HG02642 (cell line): ENCODE measurements at regions not wholly inside any gene's neighbourhood (a gene's known extent, or its start where the extent isn't known, plus 50 kb on each side); places are given as distances from the start of the nearest gene placed in this dataset.
"Not testable (repeated sequence)": the region's sequence is repeated elsewhere in the genome, so short reads cannot be mapped to it uniquely, and the experiment has no call there.

Experiments
- ATAC-seq: cut with Tn5 transposase; IDR thresholded peaks from one replicate; pipeline ENCODE4 v1.9.1; 2021; ENCODE audit warnings: mild to moderate bottlenecking; ENCODE audit not compliant: unreplicated experiment, poor library complexity

GRCh38 chr9:108272349-108272899 is 583.4 kb downstream of the ACTL7B start:
- no peak for ATAC-seq

- no peak for ATAC-seq
Measured at GRCh38 chr9:108271646-108272348, 584.0 kb downstream of the ACTL7B start.

DNA sequence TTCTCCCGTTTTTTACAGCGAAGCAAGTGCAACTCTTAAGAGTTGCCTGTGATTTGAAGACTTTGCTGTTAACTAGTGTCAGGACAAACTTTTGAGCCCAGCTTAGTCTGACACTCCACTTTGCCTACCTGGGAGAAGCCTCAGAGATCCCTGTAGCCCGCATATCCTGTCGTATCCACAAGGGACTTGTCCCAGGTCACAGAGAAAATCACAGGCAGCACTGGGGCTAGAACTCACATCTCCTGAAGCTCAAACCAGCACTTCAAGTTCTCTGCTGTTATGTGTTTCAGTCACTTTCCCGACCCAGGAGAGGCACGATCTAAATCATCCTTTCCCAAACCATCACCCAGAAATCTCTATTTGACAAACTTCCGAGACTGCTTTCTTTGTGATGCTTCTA is 584.5 kb downstream of the ACTL7B start:
- no peak for ATAC-seq

- no peak for ATAC-seq
Measured at GRCh38 chr9:108270561-108270960, 585.2 kb downstream of the ACTL7B start.

DNA sequence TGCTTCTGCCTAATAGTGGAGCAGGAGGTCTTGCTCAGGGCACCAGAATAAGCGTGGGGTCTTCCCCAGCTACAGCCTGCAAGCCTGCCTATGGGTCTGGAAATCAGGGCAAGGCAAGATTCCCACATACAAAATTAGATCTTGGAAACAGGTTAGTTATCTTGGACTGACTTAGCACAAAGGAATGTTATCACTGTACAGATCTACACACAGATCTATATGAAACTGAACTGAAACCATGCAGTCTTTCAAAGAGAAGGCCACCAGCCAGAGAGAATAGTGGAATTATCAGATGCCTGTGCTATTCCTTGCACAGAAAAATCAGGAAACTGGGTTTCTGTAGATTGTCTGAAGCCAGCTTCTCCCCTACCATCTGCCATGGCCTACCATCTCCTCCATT is 585.7 kb downstream of the ACTL7B start:
- ATAC-seq, result no peak

DNA sequence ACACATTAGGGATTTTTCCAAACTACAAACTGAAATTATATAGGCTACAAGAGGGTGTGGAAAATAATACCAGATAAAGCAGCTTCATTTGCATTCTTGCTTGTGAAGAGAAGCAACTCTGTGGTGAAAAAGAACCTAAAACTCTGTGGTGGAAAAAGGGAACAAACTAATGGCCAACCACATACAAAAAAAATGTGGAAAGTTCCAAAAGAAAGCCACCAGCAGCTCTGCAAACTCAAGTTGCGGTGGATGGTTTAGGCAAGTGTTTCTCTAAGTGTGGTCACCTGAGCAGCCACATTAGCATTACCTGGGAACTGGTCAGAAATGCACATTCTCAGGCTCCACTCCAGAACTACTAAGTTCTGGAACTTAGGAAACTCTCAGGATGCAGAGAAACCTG is 586.4 kb downstream of the ACTL7B start:
- ATAC-seq, result no peak

DNA sequence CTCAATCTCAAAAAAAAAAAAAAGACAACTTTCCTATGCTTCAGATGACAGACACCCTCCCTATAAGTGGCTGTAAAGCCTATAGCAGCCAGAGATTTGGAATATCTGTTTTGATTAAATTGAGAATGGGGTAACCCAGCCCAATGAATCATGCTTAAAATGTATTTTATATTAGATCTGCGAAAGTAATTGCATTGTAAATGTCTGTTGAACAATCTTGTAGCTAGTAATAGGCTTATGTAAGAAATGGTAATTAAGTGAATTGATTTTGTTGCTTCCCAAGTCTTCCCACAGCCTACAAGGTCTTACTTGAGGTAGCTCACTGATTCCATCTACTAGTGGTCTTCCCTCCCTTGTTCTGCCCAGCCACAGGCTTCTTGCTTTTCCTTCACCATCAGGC is 590.7 kb downstream of the ACTL7B start:
- ATAC-seq, result no peak

DNA sequence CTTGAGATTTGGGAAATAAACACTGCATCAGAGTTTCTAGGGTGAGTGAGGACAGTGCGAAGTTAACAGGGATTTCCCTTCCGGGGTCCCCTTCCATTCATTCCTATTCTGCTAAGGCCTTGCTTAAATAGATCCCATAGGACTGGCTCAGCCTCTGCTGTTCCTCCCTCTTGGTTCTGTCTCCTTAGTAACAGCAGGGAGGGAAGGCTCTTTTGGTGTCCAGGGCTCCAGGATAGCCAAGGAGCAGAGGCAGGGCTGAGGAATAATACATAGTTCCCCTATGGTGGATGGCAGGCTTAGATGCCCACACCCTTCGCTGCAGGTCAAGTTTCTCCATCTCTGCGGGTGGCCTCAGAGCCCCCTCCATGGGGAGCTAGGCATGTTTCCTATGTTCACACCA is 591.7 kb downstream of the ACTL7B start:
- no peak for ATAC-seq

DNA sequence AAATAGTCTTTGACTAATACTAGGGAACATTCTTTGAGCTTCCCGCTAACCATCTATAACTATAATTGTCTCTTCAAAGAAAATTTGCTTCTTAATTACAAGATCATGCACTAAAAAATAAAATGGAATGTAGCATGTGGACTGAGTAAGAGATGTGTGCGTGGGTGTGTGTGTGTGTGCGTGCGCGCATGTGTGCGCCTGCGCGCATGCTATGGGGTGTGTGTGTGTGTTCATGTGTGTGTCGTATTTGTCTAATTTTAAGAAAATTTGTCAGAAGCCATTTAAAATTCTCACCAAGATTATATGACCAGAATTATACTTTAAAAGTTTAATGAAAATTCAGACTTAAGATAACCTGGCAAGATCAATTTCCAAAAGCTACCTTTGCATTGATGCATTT is 593.0 kb downstream of the ACTL7B start:
- no peak for ATAC-seq

- ATAC-seq, result no peak
Measured at GRCh38 chr9:108259917-108260675, 595.7 kb downstream of the ACTL7B start.

- ATAC-seq, result no peak
Measured at GRCh38 chr9:108258640-108259039, 597.1 kb downstream of the ACTL7B start.

DNA sequence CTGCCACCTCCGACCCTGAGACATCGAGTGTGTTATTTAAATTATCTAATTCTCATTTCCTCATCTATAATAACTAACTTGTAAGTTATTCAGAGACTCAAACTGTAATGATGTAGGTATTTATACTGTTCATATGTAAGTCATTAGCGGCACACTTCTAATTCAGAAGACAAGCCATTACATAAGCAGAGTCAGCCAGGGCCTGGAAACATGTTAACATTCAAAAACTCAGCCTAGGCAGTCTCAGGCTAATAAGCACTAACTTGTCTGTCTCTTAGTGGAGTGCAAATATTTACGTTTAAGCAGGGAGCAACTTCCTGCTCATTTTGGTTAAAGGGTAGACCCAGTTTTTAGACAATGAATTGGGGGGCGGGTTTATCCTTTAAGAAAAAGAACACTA is 598.4 kb downstream of the ACTL7B start:
- no peak for ATAC-seq

GRCh38 chr9:108254236-108254635 is 601.5 kb downstream of the ACTL7B start:
- ATAC-seq, result no peak

GRCh38 chr9:108247391-108247790 is 608.4 kb downstream of the ACTL7B start:
- not testable (repeated sequence) for ATAC-seq

DNA sequence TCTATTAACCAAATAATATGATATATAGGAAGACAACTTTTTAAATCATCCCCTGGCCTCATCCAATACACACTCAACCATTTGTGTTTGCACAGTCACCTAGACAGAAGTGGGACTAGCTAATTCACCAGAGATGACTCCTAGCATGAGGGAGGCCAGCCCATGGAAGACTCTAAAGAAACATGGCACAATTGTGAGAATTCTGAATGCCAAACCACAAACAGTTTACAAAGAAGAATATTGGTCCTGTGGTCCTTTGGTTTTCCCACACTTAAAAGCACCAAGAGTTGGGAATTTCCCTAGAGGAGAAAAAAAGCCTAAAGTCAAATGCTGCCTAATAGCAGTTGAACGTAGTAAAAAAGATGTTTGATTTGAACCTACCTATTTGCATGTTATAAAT is 609.9 kb downstream of the ACTL7B start:
- ATAC-seq, result no peak

GRCh38 chr9:108245331-108245730 is 610.5 kb downstream of the ACTL7B start:
- ATAC-seq, result no peak

DNA sequence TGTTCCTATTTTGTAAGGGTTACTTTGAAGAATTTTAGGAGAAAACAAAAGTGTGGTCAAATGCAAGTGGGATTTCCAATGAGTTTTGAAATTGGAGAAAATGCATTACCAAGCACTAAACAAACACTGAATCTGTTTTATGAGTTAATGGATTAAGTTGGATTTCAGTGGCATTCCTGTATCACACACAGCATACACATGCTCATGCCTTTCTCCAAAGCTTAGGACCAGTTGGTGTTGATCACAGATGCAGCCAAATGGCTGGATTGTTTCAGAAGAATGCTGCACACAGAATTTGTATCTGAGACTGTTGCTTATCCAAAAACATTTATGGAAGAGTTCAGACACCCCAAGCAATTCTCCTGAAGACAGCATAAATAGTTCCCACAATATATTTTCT is 611.1 kb downstream of the ACTL7B start:
- no peak for ATAC-seq

- ATAC-seq, result no peak
Measured at GRCh38 chr9:108241384-108242073, 614.3 kb downstream of the ACTL7B start.

DNA sequence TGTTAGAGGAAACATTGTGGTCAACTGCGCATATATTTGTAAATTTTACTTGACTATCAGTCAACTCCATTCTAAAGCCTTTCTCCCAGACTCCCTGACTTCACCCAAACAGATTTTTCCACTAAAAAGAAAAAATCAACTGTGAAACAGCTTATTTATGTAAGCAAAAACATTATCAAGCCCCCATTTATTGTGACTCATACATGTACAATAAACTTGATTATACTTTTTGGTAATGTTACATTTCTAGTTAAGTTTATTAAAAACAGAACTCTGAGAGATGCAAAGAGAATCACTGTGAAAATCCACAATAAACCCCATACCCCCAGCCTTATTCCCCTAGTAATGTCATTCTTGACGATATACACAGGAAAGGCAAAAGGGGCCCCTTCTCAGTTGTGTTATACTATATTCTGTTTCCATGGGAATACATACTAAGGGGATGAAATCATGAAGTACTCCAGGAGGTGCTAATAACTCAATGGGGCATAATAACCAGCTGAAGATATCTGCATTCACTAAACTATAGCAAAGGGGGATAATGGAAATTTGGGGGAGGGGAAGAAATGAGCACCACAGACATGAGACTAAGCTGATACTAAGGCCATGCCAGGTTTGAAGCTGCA is 616.0 kb downstream of the ACTL7B start:
- no peak for ATAC-seq

DNA sequence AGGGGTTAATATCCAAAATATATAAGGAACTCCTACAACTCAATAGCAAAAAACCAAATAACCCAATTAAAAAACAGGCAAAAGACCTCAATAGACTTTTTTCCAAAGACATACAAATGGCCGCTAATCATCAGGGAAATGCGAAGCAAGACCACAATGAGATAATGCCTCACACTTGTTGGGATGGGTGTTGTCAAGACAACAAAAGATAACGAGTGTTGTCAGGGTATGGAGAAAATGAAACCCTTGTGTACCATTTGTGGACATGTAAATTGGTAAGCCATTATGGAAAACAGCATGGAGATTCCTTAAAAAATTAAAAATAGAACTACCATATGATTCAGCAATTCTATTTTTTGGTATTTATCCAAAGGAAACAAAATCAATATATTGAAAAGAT is 620.2 kb downstream of the ACTL7B start:
- ATAC-seq, result no peak

GRCh38 chr9:108234811-108235210 is 621.0 kb downstream of the ACTL7B start:
- ATAC-seq, result no peak
